NT2/D1 (cell line): ENCODE measurements at regions not wholly inside any gene's neighbourhood (a gene's known extent, or its start where the extent isn't known, plus 50 kb on each side); places are given as distances from the start of the nearest gene placed in this dataset.

ENCODE experiments used
- SUZ12 ChIP-seq: IDR thresholded peaks from 2 replicates; pipeline ENCODE4 v1.6.1; 2011; ENCODE audit not compliant: insufficient read length, insufficient read depth; ENCODE audit errors: extremely low read depth
- ZNF274 ChIP-seq: IDR thresholded peaks from 2 replicates; pipeline ENCODE4 v1.6.1; 2011; ENCODE audit warnings: mild to moderate bottlenecking, low read depth, low read length

GRCh38 chr17:20924306-20924705, 118.5 kb downstream of the USP22 start:
- TF ChIP-seq SUZ12 (no peak), ZNF274 (no peak)
